ENCODE measurements at regions not wholly inside any gene's neighbourhood (a gene's known extent, or its start where the extent isn't known, plus 50 kb on each side); places are given as distances from the start of the nearest gene placed in this dataset.

GRCh38 chr2:208990716-208991115 lies 433.1 kb upstream of the MAP2 start:
- H3K4me1 ChIP-seq (ENCODE audit: control insufficient read depth, extremely low read depth, insufficient read depth, low read length): no peaks in the 10 kb centered on the region
- no peaks in the 10 kb centered on the region for H4K20me1 ChIP-seq (ENCODE audit: control insufficient read depth, extremely low read depth, insufficient read depth, low read length)
- no peak overlapping the region for H2AFZ ChIP-seq (ENCODE audit: low read length)
- H3K4me2 ChIP-seq (ENCODE audit: extremely low read depth, insufficient read depth, low read length): no peak overlapping the region
- H3K9ac ChIP-seq (ENCODE audit: insufficient read depth, low read length): no peak overlapping the region
- no peak overlapping the region for H3K27ac ChIP-seq (ENCODE audit: insufficient read depth, low read length)
- H3K36me3 ChIP-seq (ENCODE audit: control insufficient read depth, insufficient read depth, low read length): no peaks in the 10 kb centered on the region
- H3K27me3 ChIP-seq (ENCODE audit: control insufficient read depth, insufficient read depth, low read length): no peaks in the 10 kb centered on the region
- no peak overlapping the region for H3K4me3 ChIP-seq (replicated peaks in 1 of 4; ENCODE audit: control extremely low read depth in 1 of 4, insufficient read depth in 1 of 4, low read depth in 3 of 4, low read length in 4 of 4)
- no peaks in the 10 kb centered on the region for H3K9me3 ChIP-seq (ENCODE audit: control insufficient read depth, insufficient read depth, low read depth, low read length)
- no peak for TF ChIP-seq CTCF (conservative IDR thresholded peaks at IDR 0.05 in 1 of 2, IDR thresholded peaks at IDR 0.05 in 1 of 2; ENCODE audit: low read depth in 1 of 2, low read length in 2 of 2)
- no peak for TF ChIP-seq EZH2 (IDR thresholded peaks at IDR 0.05; ENCODE audit: low read length, missing control alignments)
- no peak for DNase-seq (ENCODE audit: low read depth in 2 of 2)
- H3K79me2 ChIP-seq (ENCODE audit: control insufficient read depth, insufficient read depth, low read length): no peaks in the 10 kb centered on the region

GRCh38 chr2:208999911-209000310 lies 423.9 kb upstream of the MAP2 start:
- Histone ChIP-seq H3K4me1 (ENCODE audit: control insufficient read depth, extremely low read depth, insufficient read depth, low read length) (no peaks in the 10 kb centered on the region), H3K9ac (ENCODE audit: insufficient read depth, low read length) (no peak overlapping the region), H2AFZ (ENCODE audit: low read length) (no peak overlapping the region), H3K9me3 (ENCODE audit: control insufficient read depth, insufficient read depth, low read depth, low read length) (no peaks in the 10 kb centered on the region), H3K4me2 (ENCODE audit: extremely low read depth, insufficient read depth, low read length) (no peak overlapping the region), H3K4me3 (replicated peaks in 1 of 4; ENCODE audit: control extremely low read depth in 1 of 4, insufficient read depth in 1 of 4, low read depth in 3 of 4, low read length in 4 of 4) (no peak overlapping the region), H3K27ac (ENCODE audit: insufficient read depth, low read length) (no peak overlapping the region), H4K20me1 (ENCODE audit: control insufficient read depth, extremely low read depth, insufficient read depth, low read length) (no peaks in the 10 kb centered on the region), H3K36me3 (ENCODE audit: control insufficient read depth, insufficient read depth, low read length) (no peaks in the 10 kb centered on the region), H3K27me3 (ENCODE audit: control insufficient read depth, insufficient read depth, low read length) (no peaks in the 10 kb centered on the region), H3K79me2 (ENCODE audit: control insufficient read depth, insufficient read depth, low read length) (no peaks in the 10 kb centered on the region)
- DNase-seq (ENCODE audit: low read depth in 2 of 2): no peak
- TF ChIP-seq CTCF (conservative IDR thresholded peaks at IDR 0.05 in 1 of 2, IDR thresholded peaks at IDR 0.05 in 1 of 2; ENCODE audit: low read depth in 1 of 2, low read length in 2 of 2): no peak
- TF ChIP-seq EZH2 (IDR thresholded peaks at IDR 0.05; ENCODE audit: low read length, missing control alignments): no peak

DNA sequence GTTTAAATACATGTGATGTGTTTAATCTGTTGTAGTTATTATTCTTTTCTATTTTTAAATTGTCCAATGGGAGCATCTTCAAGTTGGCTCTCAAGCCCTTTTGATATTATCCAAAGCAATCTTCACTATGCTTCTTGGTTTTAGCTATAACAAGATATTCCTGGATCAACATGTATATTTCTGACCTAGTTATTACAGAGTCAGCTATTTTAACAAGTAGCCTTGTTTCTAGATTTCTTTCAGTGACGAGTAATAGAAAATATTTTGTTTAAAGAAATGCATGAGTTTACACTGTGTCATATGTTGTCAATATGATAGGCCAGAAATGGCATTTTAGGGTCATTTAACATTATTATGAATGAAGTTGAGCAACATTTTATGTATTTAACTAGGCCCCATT lies 421.8 kb upstream of the MAP2 start:
- Histone ChIP-seq H3K27ac (ENCODE audit: insufficient read depth, low read length) (no peak overlapping the region), H2AFZ (ENCODE audit: low read length) (no peak overlapping the region), H3K27me3 (ENCODE audit: control insufficient read depth, insufficient read depth, low read length) (no peaks in the 10 kb centered on the region), H3K4me2 (ENCODE audit: extremely low read depth, insufficient read depth, low read length) (no peak overlapping the region), H3K4me3 (replicated peaks in 1 of 4; ENCODE audit: control extremely low read depth in 1 of 4, insufficient read depth in 1 of 4, low read depth in 3 of 4, low read length in 4 of 4) (no peak overlapping the region), H3K79me2 (ENCODE audit: control insufficient read depth, insufficient read depth, low read length) (no peaks in the 10 kb centered on the region), H4K20me1 (ENCODE audit: control insufficient read depth, extremely low read depth, insufficient read depth, low read length) (no peaks in the 10 kb centered on the region), H3K9ac (ENCODE audit: insufficient read depth, low read length) (no peak overlapping the region), H3K9me3 (ENCODE audit: control insufficient read depth, insufficient read depth, low read depth, low read length) (no peaks in the 10 kb centered on the region), H3K36me3 (ENCODE audit: control insufficient read depth, insufficient read depth, low read length) (no peaks in the 10 kb centered on the region), H3K4me1 (ENCODE audit: control insufficient read depth, extremely low read depth, insufficient read depth, low read length) (no peaks in the 10 kb centered on the region)
- no peak for DNase-seq (ENCODE audit: low read depth in 2 of 2)
- TF ChIP-seq EZH2 (IDR thresholded peaks at IDR 0.05; ENCODE audit: low read length, missing control alignments) (no peak), CTCF (conservative IDR thresholded peaks at IDR 0.05 in 1 of 2, IDR thresholded peaks at IDR 0.05 in 1 of 2; ENCODE audit: low read depth in 1 of 2, low read length in 2 of 2) (no peak)
